PC-3 (cell line): ENCODE measurements at regions not wholly inside any gene's neighbourhood (a gene's known extent, or its start where the extent isn't known, plus 50 kb on each side); places are given as distances from the start of the nearest gene placed in this dataset.

Source experiments
- ATAC-seq: fragments of 200-7000 bp; cut with Tn5 transposase; 2 replicates; pipeline ENCODE4 v1.9.1; 2020; ENCODE audit warnings: mild to moderate bottlenecking, moderate library complexity
- BruUV-seq: library from RNA; stranded (reverse); fragments of 400-500 nt; replicated peaks from 2 replicates; lab custom pipeline; 2021; lab: Mats Ljungman, UMichigan
- CTCF ChIA-PET: fragments of 300-600 bp; sonication (Branson Sonifier 250); formaldehyde crosslinking; loops from one replicate; lab custom pipeline; 2022; ENCODE audit warnings: antibody characterized with exemption; lab: Charles Lee
- POLR2A ChIA-PET: fragments of 300-600 bp; sonication (Branson Sonifier 250); formaldehyde crosslinking; loops from one replicate; lab custom pipeline; 2022; ENCODE audit warnings: antibody characterized with exemption; ENCODE audit not compliant: unreplicated experiment; lab: Charles Lee
- DNase-seq: peaks from one replicate; pipeline ENCODE4 v3.0.0-alpha.2; 2015
- H2AFZ ChIP-seq: fragments of 300-600 bp; sonication (generic); 2 replicates; pipeline ENCODE4 v1.6.0; 2016; ENCODE audit warnings: antibody characterized with exemption, low read length
- H3F3A ChIP-seq: fragments of 300-600 bp; sonication (generic); one replicate; pipeline ENCODE4 v1.6.0; 2017; ENCODE audit warnings: antibody characterized with exemption, low read length, control low read depth, mild to moderate bottlenecking; ENCODE audit not compliant: unreplicated experiment
- H3K27ac ChIP-seq: fragments of 300-600 bp; sonication (generic); 2 replicates; pipeline ENCODE4 v1.5.1; 2016; ENCODE audit warnings: mild to moderate bottlenecking, low read length
- H3K27me3 ChIP-seq: fragments of 300-600 bp; sonication (generic); 2 replicates; pipeline ENCODE4 v1.6.1; 2016; ENCODE audit warnings: low read length, mixed read lengths
- H3K36me3 ChIP-seq: fragments of 300-600 bp; sonication (generic); 2 replicates; pipeline ENCODE4 v1.6.1; 2016; ENCODE audit warnings: low read depth, mixed run types, low read length, mixed read lengths
- H3K4me1 ChIP-seq: fragments of 300-600 bp; sonication (generic); 2 replicates; pipeline ENCODE4 v1.5.1; 2016; ENCODE audit warnings: low read length; ENCODE audit not compliant: insufficient read depth
- H3K4me2 ChIP-seq: fragments of 300-600 bp; sonication (generic); 2 replicates; pipeline ENCODE4 v1.6.0; 2016; ENCODE audit warnings: low read length
- H3K4me3 ChIP-seq: fragments of 300-600 bp; sonication (generic); 2 replicates; pipeline ENCODE4 v1.5.1; 2016; ENCODE audit warnings: mild to moderate bottlenecking, low read length, mixed read lengths
- H3K79me2 ChIP-seq: fragments of 300-600 bp; sonication (generic); 2 replicates; pipeline ENCODE4 v1.6.1; 2017; ENCODE audit warnings: low read length, mixed read lengths
- H3K9ac ChIP-seq: fragments of 300-600 bp; sonication (generic); 2 replicates; pipeline ENCODE4 v1.6.0; 2016; ENCODE audit warnings: mild to moderate bottlenecking, low read length
- H3K9me2 ChIP-seq: fragments of 300-600 bp; sonication (generic); replicated peaks from 2 replicates; pipeline ENCODE4 v1.6.1; 2016; ENCODE audit warnings: mixed run types, low read length, mixed read lengths
- H3K9me3 ChIP-seq: fragments of 300-600 bp; sonication (generic); 2 replicates; pipeline ENCODE4 v1.6.1; 2016; ENCODE audit warnings: low read length, mixed read lengths
- H4K20me1 ChIP-seq: fragments of 300-600 bp; sonication (generic); 2 replicates; pipeline ENCODE4 v1.6.1; 2016; ENCODE audit warnings: low read length, mixed read lengths
- CTCF ChIP-seq: fragments of 300-600 bp; sonication (generic); conservative IDR thresholded peaks from 2 replicates; pipeline ENCODE4 v1.5.1; 2017; ENCODE audit warnings: antibody characterized with exemption, low read depth, mild to moderate bottlenecking, low read length
- EZH2 ChIP-seq: fragments of 300-600 bp; sonication (generic); IDR thresholded peaks from one replicate; pipeline ENCODE4 v1.6.1; 2017; ENCODE audit warnings: antibody characterized with exemption, mild to moderate bottlenecking, low read length; ENCODE audit not compliant: unreplicated experiment
- EZH2phosphoT487 ChIP-seq: fragments of 300-600 bp; sonication (generic); IDR thresholded peaks from 2 replicates; pipeline ENCODE4 v1.6.1; 2018; ENCODE audit warnings: mild to moderate bottlenecking, antibody characterized with exemption, low read length, borderline replicate concordance
- intact Hi-C: fragments of 100-400 bp; cut with micrococcal nuclease; formaldehyde crosslinking; loops from 2 replicates; pipeline ENCODE4 v1.9.0; 2023

GRCh38 chr6:139522511-139523220, 148.2 kb upstream of the CITED2 start:
- Histone ChIP-seq H3K27ac (no peak overlapping the region), H3K9me3 (no peaks in the 10 kb centered on the region)
- CTCF ChIA-PET, result no interaction called here

GRCh38 chr6:139521338-139521737, 146.9 kb upstream of the CITED2 start:
- H3K27ac ChIP-seq, result no peak overlapping the region
- ChIA-PET POLR2A (no interaction called here), CTCF (no interaction called here)
- no peak overlapping the region for H3K4me2 ChIP-seq
- no peak overlapping the region for H3K9ac ChIP-seq
- no peak overlapping the region for H3K4me3 ChIP-seq
- TF ChIP-seq EZH2 (no peak), CTCF (no peak), EZH2phosphoT487 (no peak)
- no peaks in the 10 kb centered on the region for H3K79me2 ChIP-seq
- H3K9me3 ChIP-seq, result no peaks in the 10 kb centered on the region
- H4K20me1 ChIP-seq, result no peaks in the 10 kb centered on the region
- no TSS peak for BruUV-seq
- no peak for ATAC-seq
- no peaks in the 10 kb centered on the region for H3F3A ChIP-seq
- no peaks in the 10 kb centered on the region for H3K36me3 ChIP-seq
- H3K9me2 ChIP-seq, result no peaks in the 10 kb centered on the region
- no peaks in the 10 kb centered on the region for H3K27me3 ChIP-seq
- H3K4me1 ChIP-seq, result peaks cover 13% of the 10 kb centered on the region
- intact Hi-C loops, result no loop called here
- DNase-seq, result no peak
- no peak overlapping the region for H2AFZ ChIP-seq

More at GRCh38 chr6:139522511-139523220, 148.2 kb upstream of the CITED2 start:
- H3K36me3 ChIP-seq, result no peaks in the 10 kb centered on the region
- no peaks in the 10 kb centered on the region for H4K20me1 ChIP-seq
- H3K9ac ChIP-seq, result no peak overlapping the region
- H3K4me3 ChIP-seq, result no peak overlapping the region
- H3K27me3 ChIP-seq, result no peaks in the 10 kb centered on the region
- no peaks in the 10 kb centered on the region for H3K79me2 ChIP-seq
- peaks cover 13% of the 10 kb centered on the region for H3K4me1 ChIP-seq
- POLR2A ChIA-PET, result no interaction called here
- ATAC-seq (peak; percentile 45), DNase-seq (peak; percentile 52)
- no peaks in the 10 kb centered on the region for H3K9me2 ChIP-seq
- no TSS peak for BruUV-seq
- intact Hi-C loops, result no loop called here
- H2AFZ ChIP-seq, result no peak overlapping the region
- no peaks in the 10 kb centered on the region for H3F3A ChIP-seq
- no peak for TF ChIP-seq CTCF
- no peak for TF ChIP-seq EZH2phosphoT487
- TF ChIP-seq EZH2, result no peak
- peak overlapping the region; percentile 36 for H3K4me2 ChIP-seq

- H3K79me2 ChIP-seq, result no peaks in the 10 kb centered on the region
- H3K36me3 ChIP-seq, result no peaks in the 10 kb centered on the region
- H3K4me2 ChIP-seq, result no peak overlapping the region
- H3K9me3 ChIP-seq, result no peaks in the 10 kb centered on the region
- DNase-seq (peak; percentile 41), ATAC-seq (no peak)
- peaks cover 13% of the 10 kb centered on the region for H3K4me1 ChIP-seq
- no TSS peak for BruUV-seq
- no peak overlapping the region for H2AFZ ChIP-seq
- no peaks in the 10 kb centered on the region for H3K27me3 ChIP-seq
- no peak overlapping the region for H3K4me3 ChIP-seq
- POLR2A ChIA-PET, result no interaction called here
- no peaks in the 10 kb centered on the region for H3F3A ChIP-seq
- intact Hi-C loops, result no loop called here
- CTCF ChIA-PET, result no interaction called here
- no peak overlapping the region for H3K9ac ChIP-seq
- H3K9me2 ChIP-seq, result no peaks in the 10 kb centered on the region
- no peaks in the 10 kb centered on the region for H4K20me1 ChIP-seq
- TF ChIP-seq CTCF (no peak), EZH2 (no peak), EZH2phosphoT487 (no peak)
- no peak overlapping the region for H3K27ac ChIP-seq
These were observed 145.9 kb upstream of the CITED2 start for GRCh38 chr6:139520321-139520768.
